Left lung (tissue), 4 donors: ENCODE measurements at regions not wholly inside any gene's neighbourhood (a gene's known extent, or its start where the extent isn't known, plus 50 kb on each side); places are given as distances from the start of the nearest gene placed in this dataset.
"Not testable (repeated sequence)": the region's sequence is repeated elsewhere in the genome, so short reads cannot be mapped to it uniquely, and the experiment has no call there.

Experiments
- ATAC-seq: fragments of 200-7000 bp; cut with Tn5 transposase; one replicate; pipeline ENCODE4 v1.9.1; 2020; ENCODE audit warnings: moderate library complexity
- DNase-seq, 4 donors: peaks; one replicate each; pipeline ENCODE4 v3.0.0-alpha.2; 2013 to 2020
- H3K27ac ChIP-seq, 2 donors: fragments of 200-600 bp; sonication (generic) in 1 of 2; one replicate each; pipeline versions ENCODE4 v1.5.0 to v1.8.0; 2020 to 2021
- H3K27me3 ChIP-seq, 2 donors: fragments of 200-600 bp; sonication (generic) in 1 of 2; one replicate each; pipeline versions ENCODE4 v1.5.0 to v1.8.0; 2020 to 2021
- H3K36me3 ChIP-seq, 2 donors: fragments of 200-600 bp; sonication (generic) in 1 of 2; one replicate each; pipeline versions ENCODE4 v1.5.0 to v1.8.0; 2020 to 2021
- H3K4me1 ChIP-seq, 2 donors: fragments of 200-600 bp; one replicate each; pipeline ENCODE4 v1.8.0; 2021
- H3K4me3 ChIP-seq, 2 donors: fragments of 200-600 bp; sonication (generic) in 1 of 2; one replicate each; pipeline versions ENCODE4 v1.5.0 to v1.8.0; 2020 to 2021; ENCODE audit warnings: mild to moderate bottlenecking in 1 of 2
- H3K9me3 ChIP-seq, 2 donors: fragments of 200-600 bp; sonication (generic) in 1 of 2; one replicate each; pipeline versions ENCODE4 v1.5.0 to v1.8.0; 2020 to 2021
- CTCF ChIP-seq, 2 donors: fragments of 200-600 bp; sonication (generic) in 1 of 2; IDR thresholded peaks; one replicate each; pipeline versions ENCODE4 v1.5.0 to v1.8.0; 2021; ENCODE audit warnings: antibody characterized with exemption in 2 of 2
- intact Hi-C, 2 donors: fragments of 100-400 bp; cut with DNase I; formaldehyde crosslinking; loops; one replicate each; pipeline versions ENCODE4 v1.11.2 to v1.14.2; 2022
- donor health status: DM: no; HTN: yes; CAD: no.
- donor health status: DM: no; HTN: no; CAD: no.

GRCh38 chr14:65170318-65170717, 68.0 kb upstream of the MAX start:
- no peaks in the 10 kb centered on the region for H3K9me3 ChIP-seq
- no peak for ATAC-seq
- no peak overlapping the region for H3K27ac ChIP-seq
- TF ChIP-seq CTCF (IDR thresholded peaks at IDR 0.05) = no peak
- intact Hi-C loops = no loop called here
- no peak overlapping the region for H3K4me3 ChIP-seq
- no peaks in the 10 kb centered on the region for H3K36me3 ChIP-seq
- H3K27me3 ChIP-seq = peaks cover 0 to 28% of the 10 kb centered on the region in 2 donors
- peaks cover 0 to 19% of the 10 kb centered on the region in 2 donors for H3K4me1 ChIP-seq
- DNase-seq = no peak

- peak; percentile 72 for ATAC-seq
- TF ChIP-seq CTCF (IDR thresholded peaks at IDR 0.05) = no peak
- DNase-seq = peak in 1 of 4 donors; percentile 32
- Histone ChIP-seq H3K36me3 (no peaks in the 10 kb centered on the region), H3K4me3 (no peak overlapping the region), H3K27me3 (peaks cover 0 to 28% of the 10 kb centered on the region in 2 donors), H3K4me1 (peaks cover 0 to 19% of the 10 kb centered on the region in 2 donors), H3K27ac (no peak overlapping the region), H3K9me3 (no peaks in the 10 kb centered on the region)
- intact Hi-C loops = no loop called here
Observed at GRCh38 chr14:65170768-65171507, 68.6 kb upstream of the MAX start.

GRCh38 chr14:65173973-65174693, 71.8 kb upstream of the MAX start:
- DNase-seq (no peak), ATAC-seq (no peak)
- intact Hi-C loops = no loop called here
- H3K27me3 ChIP-seq = peaks cover 0 to 28% of the 10 kb centered on the region in 2 donors
- H3K4me3 ChIP-seq = no peak overlapping the region
- peaks cover 0 to 14% of the 10 kb centered on the region in 2 donors for H3K4me1 ChIP-seq
- no peaks in the 10 kb centered on the region for H3K9me3 ChIP-seq
- H3K36me3 ChIP-seq = no peaks in the 10 kb centered on the region
- no peak overlapping the region for H3K27ac ChIP-seq
- no peak for TF ChIP-seq CTCF (IDR thresholded peaks at IDR 0.05)

GRCh38 chr14:65174783-65175182, 72.5 kb upstream of the MAX start:
- Histone ChIP-seq H3K9me3 (no peaks in the 10 kb centered on the region), H3K36me3 (no peaks in the 10 kb centered on the region), H3K4me1 (peaks cover 0 to 16% of the 10 kb centered on the region in 2 donors), H3K4me3 (no peak overlapping the region), H3K27me3 (peaks cover 0 to 28% of the 10 kb centered on the region in 2 donors), H3K27ac (no peak overlapping the region)
- intact Hi-C loops = no loop called here
- DNase-seq (no peak), ATAC-seq (no peak)
- TF ChIP-seq CTCF (IDR thresholded peaks at IDR 0.05) = no peak

- no peak for TF ChIP-seq CTCF (IDR thresholded peaks at IDR 0.05)
- intact Hi-C loops = no loop called here
- no peaks in the 10 kb centered on the region for H3K36me3 ChIP-seq
- H3K4me3 ChIP-seq = no peak overlapping the region
- H3K9me3 ChIP-seq = peaks cover 0 to 8% of the 10 kb centered on the region in 2 donors
- DNase-seq = no peak
- H3K27ac ChIP-seq = no peak overlapping the region
- H3K27me3 ChIP-seq = peaks cover 0 to 2% of the 10 kb centered on the region in 2 donors
- no peak for ATAC-seq
- peaks cover 0 to 12% of the 10 kb centered on the region in 2 donors for H3K4me1 ChIP-seq
Observed at GRCh38 chr14:65177551-65177950, 75.2 kb upstream of the MAX start.

- Histone ChIP-seq H3K4me1 (peaks cover 0 to 12% of the 10 kb centered on the region in 2 donors), H3K9me3 (peaks cover 0 to 11% of the 10 kb centered on the region in 2 donors)
- ATAC-seq, H3K36me3 ChIP-seq, H3K27me3 ChIP-seq, DNase-seq, H3K4me3 ChIP-seq, intact Hi-C loops, H3K27ac ChIP-seq: not testable (repeated sequence)
Observed at GRCh38 chr14:65179231-65179630, 76.9 kb upstream of the MAX start.
